ENCODE measurements at regions not wholly inside any gene's neighbourhood (a gene's known extent, or its start where the extent isn't known, plus 50 kb on each side); places are given as distances from the start of the nearest gene placed in this dataset.
"Not testable (repeated sequence)": the region's sequence is repeated elsewhere in the genome, so short reads cannot be mapped to it uniquely, and the experiment has no call there.

DNA sequence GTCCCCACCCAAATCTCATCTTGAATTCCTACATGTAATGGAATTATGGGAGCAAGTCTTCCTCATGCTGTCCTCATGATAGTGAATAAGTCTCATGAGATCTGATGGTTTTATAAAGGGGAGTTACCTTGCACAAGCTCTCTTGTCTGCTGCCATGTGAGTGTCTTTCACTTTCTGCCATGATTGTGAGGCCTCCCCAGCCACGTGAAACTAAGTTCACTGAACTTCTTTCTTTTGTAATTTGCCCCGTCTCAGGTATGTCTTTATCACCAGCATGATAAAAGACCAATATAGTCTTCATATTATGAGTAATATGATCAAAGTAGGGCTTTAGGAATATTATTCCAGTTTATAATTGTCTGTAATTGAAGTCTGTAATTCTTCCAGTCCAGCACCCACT, 86.3 kb upstream of the ANO5 start:
- no peak for DNase-seq (ENCODE audit: low spot score)
- intact Hi-C loops (cut with DNase I), result no loop called here

DNA sequence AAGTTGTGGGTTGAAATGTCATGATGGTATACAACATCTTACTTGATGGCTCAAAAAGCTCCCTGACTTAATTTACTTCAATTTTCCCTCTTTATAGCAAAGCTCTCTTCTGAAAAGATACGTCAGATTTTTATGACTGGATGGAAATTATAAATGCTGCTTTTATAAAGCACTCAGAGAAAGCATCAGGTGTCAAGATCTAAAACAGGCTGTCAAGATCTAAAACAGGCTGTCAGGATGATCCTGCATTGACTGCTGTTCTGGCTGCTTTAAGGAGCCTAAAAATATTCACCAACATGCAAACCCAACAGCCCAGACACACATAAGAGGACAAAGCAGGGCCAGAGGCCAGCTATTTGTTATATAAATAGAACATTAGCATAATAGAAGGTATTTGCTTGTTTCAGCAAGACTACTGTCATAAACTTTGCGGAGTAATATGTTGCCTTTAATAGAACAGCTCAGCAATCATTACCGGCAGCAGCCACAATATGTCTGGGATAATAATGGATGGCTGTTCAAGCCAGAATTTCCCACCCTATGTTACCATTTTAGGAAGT, 77.3 kb upstream of the ANO5 start:
- no peak for DNase-seq (ENCODE audit: low spot score)
- intact Hi-C loops (cut with DNase I), result loop anchor here (5.0 kb wide), 1 partner anchor 343 kb away; no protein-coding TSS in a partner anchor

DNA sequence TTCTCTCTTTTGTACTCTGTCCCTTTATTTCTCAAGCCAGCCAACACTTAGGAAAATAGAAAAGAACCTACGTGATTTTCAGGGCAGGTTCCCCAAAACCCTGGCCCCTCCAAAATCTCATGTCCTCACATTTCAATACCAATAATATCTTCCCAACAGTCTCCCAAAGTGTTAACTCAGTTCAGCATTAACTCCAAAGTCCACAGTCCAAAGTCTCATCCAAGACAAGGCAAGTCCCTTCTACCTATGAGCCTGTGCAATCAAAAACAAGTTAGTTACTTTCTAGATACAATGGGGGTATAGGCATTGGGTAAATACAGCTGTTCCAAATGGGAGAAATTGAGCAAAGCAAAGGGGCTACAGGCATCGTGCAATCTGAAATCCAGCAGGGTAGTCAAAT, 64.9 kb upstream of the ANO5 start:
- intact Hi-C loops (cut with DNase I); DNase-seq (ENCODE audit: low spot score): not testable (repeated sequence)

DNA sequence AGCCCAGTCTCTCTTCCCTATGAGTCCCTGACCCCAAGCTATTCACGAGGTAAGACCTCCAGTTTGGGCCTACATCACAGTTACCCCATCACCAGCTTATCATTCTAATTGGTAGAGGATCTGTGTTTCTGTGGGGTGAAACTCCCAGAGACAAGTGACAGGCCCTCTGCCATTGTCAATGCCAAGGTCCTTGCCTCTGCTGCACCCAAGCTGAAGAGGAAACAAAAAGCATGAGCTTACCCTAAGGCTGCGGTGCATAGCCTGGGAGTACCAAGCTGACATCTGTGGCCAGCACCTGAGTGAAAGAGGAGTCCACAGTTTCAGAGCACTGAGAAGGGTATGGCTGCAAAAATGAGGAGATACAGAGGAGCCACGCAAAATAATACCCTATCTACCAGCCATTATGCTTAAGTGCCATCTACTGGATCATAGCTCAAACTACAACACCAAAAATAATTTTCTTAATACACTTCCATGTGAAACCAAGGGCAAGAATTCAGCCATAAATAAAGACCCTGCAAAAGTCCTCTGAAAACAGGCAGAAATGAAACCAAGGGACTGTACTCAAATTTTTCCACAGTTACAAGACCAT, 62.3 kb upstream of the ANO5 start:
- intact Hi-C loops (cut with DNase I), result no loop called here
- DNase-seq (ENCODE audit: low spot score), result no peak

DNA sequence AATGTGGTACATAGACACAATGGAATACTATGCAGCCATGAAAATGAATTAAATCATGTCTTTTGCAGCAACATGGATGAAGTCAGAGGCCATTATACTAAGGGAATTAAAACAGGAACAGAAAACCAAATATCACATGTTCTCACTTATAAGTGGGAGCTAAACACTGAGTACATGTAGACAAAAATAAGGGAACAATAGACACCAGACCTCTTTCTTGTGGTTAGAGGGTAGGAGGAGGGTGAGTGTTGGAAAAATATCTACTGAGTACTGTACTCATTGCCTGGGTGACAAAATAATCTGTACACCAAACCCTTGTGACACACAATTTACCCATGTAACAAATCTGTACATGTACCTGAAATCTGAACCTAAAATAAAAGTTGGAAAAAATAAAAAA, 59.1 kb upstream of the ANO5 start:
- DNase-seq (ENCODE audit: low spot score), result no peak
- intact Hi-C loops (cut with DNase I), result no loop called here

GRCh38 chr11:22138264-22138663, 54.6 kb upstream of the ANO5 start:
- no peak for DNase-seq (ENCODE audit: low spot score)
- intact Hi-C loops (cut with DNase I), result no loop called here
